ENCODE measurements at regions not wholly inside any gene's neighbourhood (a gene's known extent, or its start where the extent isn't known, plus 50 kb on each side); places are given as distances from the start of the nearest gene placed in this dataset.

DNA sequence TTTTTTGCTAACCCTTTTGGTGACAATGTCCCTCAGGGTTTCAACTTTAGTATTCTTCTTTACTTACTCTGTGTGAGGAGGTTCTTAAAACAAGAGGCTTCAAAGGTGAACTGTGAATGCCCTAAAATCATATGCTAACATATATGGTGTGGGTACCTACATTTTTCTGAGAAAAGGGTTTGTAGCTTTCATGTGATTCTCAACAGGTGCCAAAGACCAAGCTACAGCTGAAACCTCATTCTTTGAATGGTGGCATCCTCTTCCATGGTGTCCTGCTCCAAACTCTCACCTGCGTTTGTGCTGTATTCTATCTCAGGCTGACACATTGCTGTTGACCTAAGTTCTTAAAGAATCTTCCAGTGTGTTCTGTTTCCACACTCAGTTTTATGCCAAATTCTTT lies 177.3 kb downstream of the PRL start:
- Histone ChIP-seq H3K9ac (ENCODE audit: low read length) (no peak overlapping the region), H3K4me2 (ENCODE audit: low read length) (no peak overlapping the region), H3K9me2 (ENCODE audit: low read depth, low read length) (no peaks in the 10 kb centered on the region), H3K4me1 (ENCODE audit: insufficient read depth, low read length, severe bottlenecking) (no peaks in the 10 kb centered on the region), H3K36me3 (ENCODE audit: insufficient read depth, low read length) (no peaks in the 10 kb centered on the region), H4K20me1 (ENCODE audit: insufficient read depth, low read length) (no peaks in the 10 kb centered on the region), H3F3A (ENCODE audit: insufficient read depth, low read length) (no peaks in the 10 kb centered on the region), H3K27ac (ENCODE audit: low read depth, low read length, poor library complexity, severe bottlenecking) (no peak overlapping the region), H3K4me3 (ENCODE audit: low read depth, low read length, poor library complexity, severe bottlenecking) (no peak overlapping the region), H2AFZ (ENCODE audit: low read length) (no peak overlapping the region), H3K79me2 (ENCODE audit: insufficient read depth, low read length) (no peaks in the 10 kb centered on the region), H3K9me3 (ENCODE audit: low read length) (no peaks in the 10 kb centered on the region), H3K27me3 (ENCODE audit: insufficient read depth, low read length) (no peaks in the 10 kb centered on the region)
- no peak for TF ChIP-seq EZH2 (IDR thresholded peaks at IDR 0.05; ENCODE audit: borderline replicate concordance, low read length)
- TF ChIP-seq, protein P1, sequence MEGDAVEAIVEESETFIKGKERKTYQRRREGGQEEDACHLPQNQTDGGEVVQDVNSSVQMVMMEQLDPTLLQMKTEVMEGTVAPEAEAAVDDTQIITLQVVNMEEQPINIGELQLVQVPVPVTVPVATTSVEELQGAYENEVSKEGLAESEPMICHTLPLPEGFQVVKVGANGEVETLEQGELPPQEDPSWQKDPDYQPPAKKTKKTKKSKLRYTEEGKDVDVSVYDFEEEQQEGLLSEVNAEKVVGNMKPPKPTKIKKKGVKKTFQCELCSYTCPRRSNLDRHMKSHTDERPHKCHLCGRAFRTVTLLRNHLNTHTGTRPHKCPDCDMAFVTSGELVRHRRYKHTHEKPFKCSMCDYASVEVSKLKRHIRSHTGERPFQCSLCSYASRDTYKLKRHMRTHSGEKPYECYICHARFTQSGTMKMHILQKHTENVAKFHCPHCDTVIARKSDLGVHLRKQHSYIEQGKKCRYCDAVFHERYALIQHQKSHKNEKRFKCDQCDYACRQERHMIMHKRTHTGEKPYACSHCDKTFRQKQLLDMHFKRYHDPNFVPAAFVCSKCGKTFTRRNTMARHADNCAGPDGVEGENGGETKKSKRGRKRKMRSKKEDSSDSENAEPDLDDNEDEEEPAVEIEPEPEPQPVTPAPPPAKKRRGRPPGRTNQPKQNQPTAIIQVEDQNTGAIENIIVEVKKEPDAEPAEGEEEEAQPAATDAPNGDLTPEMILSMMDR (IDR thresholded peaks at IDR 0.05; ENCODE audit: low read length) = no peak

DNA sequence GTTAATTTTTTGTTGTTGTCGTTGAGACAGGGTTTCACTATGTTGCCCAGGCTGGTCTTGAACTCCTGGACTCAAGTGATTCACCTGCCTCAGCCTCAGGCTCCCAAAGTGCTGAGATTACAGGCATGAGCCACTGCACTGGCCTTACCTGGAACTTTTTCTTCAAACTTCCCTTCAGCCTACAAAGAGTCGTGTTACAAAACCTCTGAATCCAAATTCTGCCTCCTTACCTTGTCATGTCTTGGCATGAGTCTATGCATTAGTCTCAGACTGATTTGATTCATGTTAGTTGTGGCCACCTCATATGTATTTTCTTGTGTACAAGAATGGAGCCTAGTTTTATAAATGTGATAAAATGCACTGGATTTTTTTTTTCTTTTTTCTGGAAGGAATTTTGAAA lies 172.1 kb downstream of the PRL start:
- Histone ChIP-seq H3K27ac (ENCODE audit: low read depth, low read length, poor library complexity, severe bottlenecking) (no peak overlapping the region), H3K27me3 (ENCODE audit: insufficient read depth, low read length) (no peaks in the 10 kb centered on the region), H3K36me3 (ENCODE audit: insufficient read depth, low read length) (no peaks in the 10 kb centered on the region), H3K4me1 (ENCODE audit: insufficient read depth, low read length, severe bottlenecking) (no peaks in the 10 kb centered on the region), H3K9ac (ENCODE audit: low read length) (no peak overlapping the region), H3K9me2 (ENCODE audit: low read depth, low read length) (no peaks in the 10 kb centered on the region), H3K4me2 (ENCODE audit: low read length) (no peak overlapping the region), H2AFZ (ENCODE audit: low read length) (no peak overlapping the region), H4K20me1 (ENCODE audit: insufficient read depth, low read length) (no peaks in the 10 kb centered on the region), H3K9me3 (ENCODE audit: low read length) (no peaks in the 10 kb centered on the region), H3K79me2 (ENCODE audit: insufficient read depth, low read length) (no peaks in the 10 kb centered on the region), H3K4me3 (ENCODE audit: low read depth, low read length, poor library complexity, severe bottlenecking) (no peak overlapping the region), H3F3A (ENCODE audit: insufficient read depth, low read length) (no peaks in the 10 kb centered on the region)
- TF ChIP-seq, protein P1 (IDR thresholded peaks at IDR 0.05; ENCODE audit: low read length) = no peak
- TF ChIP-seq EZH2 (IDR thresholded peaks at IDR 0.05; ENCODE audit: borderline replicate concordance, low read length) = no peak

DNA sequence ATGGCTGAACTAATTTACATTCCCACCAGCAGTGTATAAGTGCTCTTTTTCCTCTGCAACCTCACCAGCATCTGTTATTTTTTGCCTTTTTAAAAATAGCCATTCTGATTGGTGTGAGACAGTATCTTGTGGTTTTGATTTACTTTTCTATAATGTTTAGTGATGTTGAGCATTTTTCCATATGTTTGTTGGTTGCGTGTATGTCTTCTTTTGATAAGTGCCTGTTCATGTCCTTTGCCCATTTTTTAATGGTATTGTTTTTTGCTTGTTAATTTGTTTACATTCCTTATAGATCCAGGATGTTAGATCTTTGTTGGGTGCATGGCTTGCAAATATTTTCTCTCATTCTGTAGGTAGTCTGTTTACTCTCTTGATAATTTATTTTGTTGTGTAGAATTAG lies 169.9 kb downstream of the PRL start:
- no peak for TF ChIP-seq EZH2 (IDR thresholded peaks at IDR 0.05; ENCODE audit: borderline replicate concordance, low read length)
- TF ChIP-seq, protein P1 (IDR thresholded peaks at IDR 0.05; ENCODE audit: low read length) = no peak
- no peaks in the 10 kb centered on the region for H3F3A ChIP-seq (ENCODE audit: insufficient read depth, low read length)
- H3K9me3 ChIP-seq (ENCODE audit: low read length) = no peaks in the 10 kb centered on the region

More for the DNA sequence above, 169.9 kb downstream of the PRL start:
- Histone ChIP-seq H3K79me2 (ENCODE audit: insufficient read depth, low read length) (no peaks in the 10 kb centered on the region), H3K4me1 (ENCODE audit: insufficient read depth, low read length, severe bottlenecking) (no peaks in the 10 kb centered on the region), H3K27ac (ENCODE audit: low read depth, low read length, poor library complexity, severe bottlenecking) (no peak overlapping the region), H4K20me1 (ENCODE audit: insufficient read depth, low read length) (no peaks in the 10 kb centered on the region), H2AFZ (ENCODE audit: low read length) (no peak overlapping the region), H3K27me3 (ENCODE audit: insufficient read depth, low read length) (no peaks in the 10 kb centered on the region), H3K4me2 (ENCODE audit: low read length) (no peak overlapping the region), H3K36me3 (ENCODE audit: insufficient read depth, low read length) (no peaks in the 10 kb centered on the region), H3K9me2 (ENCODE audit: low read depth, low read length) (no peaks in the 10 kb centered on the region), H3K4me3 (ENCODE audit: low read depth, low read length, poor library complexity, severe bottlenecking) (no peak overlapping the region), H3K9ac (ENCODE audit: low read length) (no peak overlapping the region)

Data from OCI-LY1 (cell line).